HepG2 (cell line): ENCODE measurements at regions not wholly inside any gene's neighbourhood (a gene's known extent, or its start where the extent isn't known, plus 50 kb on each side); places are given as distances from the start of the nearest gene placed in this dataset.

Source experiments
- ATAC-seq: fragments of 200-7000 bp; cut with Tn5 transposase; 3 replicates; pipeline ENCODE4 v1.9.1; 2020; ENCODE audit warnings: mild to moderate bottlenecking, moderate library complexity
- BruUV-seq: library from RNA; stranded (reverse); fragments of 400-500 nt; replicated peaks from 2 replicates; lab custom pipeline; 2021; lab: Mats Ljungman, UMichigan
- CTCF ChIA-PET: fragments of 300-600 bp; formaldehyde crosslinking; extraction: SDS; loops from one replicate; lab custom pipeline; 2021; ENCODE audit warnings: low total read pairs, inconsistent platforms, low intra/inter-chr PET ratio; lab: Yijun Ruan, JAX
- POLR2A ChIA-PET: fragments of 350-600 bp; sonication (Branson Sonifier 250); formaldehyde crosslinking; loops from one replicate; lab custom pipeline; 2020; ENCODE audit warnings: antibody characterized with exemption, inconsistent platforms; lab: Yijun Ruan, JAX
- DNase-seq: peaks from one replicate; pipeline ENCODE4 v3.0.0-alpha.2; 2015; ENCODE audit warnings: low spot score
- FAIRE-seq: peaks from 3 replicates; lab custom pipeline; 2011; peaks lifted over from hg19 to GRCh38; lab: Jason Lieb, UNC
- H2AFZ ChIP-seq: one replicate; pipeline ENCODE4 v1.6.1; 2011; ENCODE audit warnings: low read length, inconsistent platforms
- H3K27ac ChIP-seq: fragments of 300-600 bp; 3 replicates; pipeline ENCODE4 v1.8.0; 2011; ENCODE audit warnings: mixed run types, mild to moderate bottlenecking, mixed read lengths, low read length, inconsistent platforms; ENCODE audit not compliant: insufficient read depth; ENCODE audit errors: extremely low read length
- H3K27me3 ChIP-seq, 2 experiments: fragments of 200-600 bp in 1 of 2; 2 replicates in 1 of 2; 3 replicates in 1 of 2; pipeline versions ENCODE4 v1.6.0 to v1.8.0; 2011; ENCODE audit warnings: low read length in 2 of 2, mild to moderate bottlenecking in 2 of 2, moderate library complexity in 2 of 2, inconsistent platforms in 1 of 2; ENCODE audit not compliant: insufficient read depth in 2 of 2, control insufficient read depth in 1 of 2
- H3K36me3 ChIP-seq, 2 experiments: fragments of 200-600 bp in 1 of 2; replicated peaks in 1 of 2; 2 replicates in 1 of 2; 3 replicates in 1 of 2; pipeline versions ENCODE4 v1.5.1 to v1.8.0; 2011; ENCODE audit warnings: low read length in 2 of 2, inconsistent platforms in 1 of 2; ENCODE audit not compliant: insufficient read depth in 2 of 2, control insufficient read depth in 1 of 2
- H3K4me1 ChIP-seq: 2 replicates; pipeline ENCODE4 v1.5.1; 2012; ENCODE audit warnings: low read length, inconsistent platforms; ENCODE audit not compliant: insufficient read depth
- H3K4me2 ChIP-seq: 2 replicates; pipeline ENCODE4 v1.6.0; 2011; ENCODE audit warnings: low read depth, low read length, inconsistent platforms
- H3K4me3 ChIP-seq, 3 experiments: fragments of 200-600 bp in 1 of 3; sonication (generic), shearing (Covaris generic) in 1 of 3; replicated peaks in 1 of 3; 2 replicates each; pipeline ENCODE4 v1.5.1; 2011 to 2016; ENCODE audit warnings: low read length in 3 of 3, inconsistent platforms in 2 of 3, low read depth in 2 of 3, mild to moderate bottlenecking in 2 of 3, control low read depth in 1 of 3, mixed read lengths in 1 of 3; ENCODE audit not compliant: insufficient read depth in 1 of 3
- H3K79me2 ChIP-seq: one replicate; pipeline ENCODE4 v1.6.1; 2011; ENCODE audit warnings: low read length, inconsistent platforms; ENCODE audit not compliant: insufficient read depth
- H3K9ac ChIP-seq: 2 replicates; pipeline ENCODE4 v1.6.0; 2011; ENCODE audit warnings: mild to moderate bottlenecking, low read depth, low read length, inconsistent platforms; ENCODE audit not compliant: insufficient read depth
- H3K9me3 ChIP-seq: 2 replicates; pipeline ENCODE4 v1.5.1; 2012; ENCODE audit warnings: mild to moderate bottlenecking, low read length
- H4K20me1 ChIP-seq: 2 replicates; pipeline ENCODE4 v1.6.0; 2011; ENCODE audit warnings: inconsistent platforms, mild to moderate bottlenecking, low read length, moderate library complexity; ENCODE audit not compliant: insufficient read depth
- ATF4 ChIP-seq, 2 experiments: fragments of 450-650 bp in 1 of 2; sonication (generic) in 1 of 2; formaldehyde crosslinking; IDR thresholded peaks; 2 replicates each; pipeline versions ENCODE4 v1.5.0 to v1.8.0; 2020 to 2022; ENCODE audit warnings: mild to moderate bottlenecking in 1 of 2, missing genetic modification reagents in 1 of 2
- EHMT2 ChIP-seq: fragments of 200-600 bp; sonication (generic); IDR thresholded peaks from 2 replicates; pipeline ENCODE4 v1.7.0; 2017; ENCODE audit warnings: antibody characterized with exemption, low read depth, low read length, borderline replicate concordance
- FOSL2 ChIP-seq: sonication (generic); formaldehyde crosslinking; IDR thresholded peaks from 2 replicates; pipeline ENCODE4 v1.4.0; 2020; ENCODE audit warnings: missing genetic modification reagents
- HNRNPUL1 ChIP-seq: fragments of 200-400 bp; formaldehyde crosslinking; IDR thresholded peaks from 2 replicates; pipeline ENCODE4 v1.6.1; 2017; ENCODE audit warnings: low read depth, mild to moderate bottlenecking, low read length, moderate library complexity
- IRF1 ChIP-seq: sonication (generic); formaldehyde crosslinking; IDR thresholded peaks from 2 replicates; pipeline ENCODE4 v1.4.0; 2020; ENCODE audit warnings: low read depth, mild to moderate bottlenecking, missing genetic modification reagents
- KAT7 ChIP-seq: IDR thresholded peaks from 2 replicates; pipeline ENCODE4 v1.6.1; 2018; ENCODE audit warnings: borderline replicate concordance, missing compliant biosample characterization
- MAX ChIP-seq: IDR thresholded peaks from 2 replicates; pipeline ENCODE4 v1.6.1; 2012; ENCODE audit warnings: inconsistent platforms
- MTA3 ChIP-seq: sonication (generic); formaldehyde crosslinking; IDR thresholded peaks from 2 replicates; pipeline ENCODE4 v1.4.0; 2020; ENCODE audit warnings: missing genetic modification reagents
- RARA ChIP-seq: IDR thresholded peaks from 2 replicates; pipeline ENCODE4 v1.6.1; 2016; ENCODE audit warnings: missing genetic modification reagents, missing compliant biosample characterization
- RCOR2 ChIP-seq: IDR thresholded peaks from 2 replicates; pipeline ENCODE4 v1.6.1; 2016; ENCODE audit warnings: missing biosample characterization, missing genetic modification reagents
- SMC3 ChIP-seq: IDR thresholded peaks from 2 replicates; pipeline ENCODE4 v1.6.1; 2011; ENCODE audit warnings: low read length, improper control_type of control experiment
- WIZ ChIP-seq: sonication (generic); formaldehyde crosslinking; IDR thresholded peaks from 2 replicates; pipeline ENCODE4 v1.5.1; 2020; ENCODE audit warnings: mild to moderate bottlenecking, missing genetic modification reagents
- ZBTB38 ChIP-seq: sonication (generic); formaldehyde crosslinking; IDR thresholded peaks from 2 replicates; pipeline ENCODE4 v1.5.1; 2020; ENCODE audit warnings: mild to moderate bottlenecking, missing genetic modification reagents
- ZBTB7A ChIP-seq: sonication (generic); formaldehyde crosslinking; IDR thresholded peaks from 2 replicates; pipeline ENCODE4 v1.8.0; 2022; ENCODE audit warnings: mild to moderate bottlenecking, missing genetic modification reagents
- ZMAT5 ChIP-seq: sonication (generic); formaldehyde crosslinking; IDR thresholded peaks from 2 replicates; pipeline ENCODE4 v1.5.0; 2020; ENCODE audit warnings: mild to moderate bottlenecking, low read depth, missing genetic modification reagents, borderline replicate concordance
- ZNF616 ChIP-seq: sonication (generic); formaldehyde crosslinking; IDR thresholded peaks from 2 replicates; pipeline ENCODE4 v1.5.0; 2020; ENCODE audit warnings: low read depth, mild to moderate bottlenecking, missing genetic modification reagents
- ZNF790 ChIP-seq: sonication (generic); formaldehyde crosslinking; IDR thresholded peaks from 2 replicates; pipeline ENCODE4 v1.8.0; 2022; ENCODE audit warnings: missing genetic modification reagents, mild to moderate bottlenecking, borderline replicate concordance
- WGBS: methylation state at CpG from one replicate; pipeline ENCODE4 v1.1.6; 2017; ENCODE audit warnings: low lambda C conversion rate; 5-methylcytosine and 5-hydroxymethylcytosine counted together
- in situ Hi-C: cut with HindIII; loops from 2 replicates; pipeline ENCODE4 v1.10.0; 2017; ENCODE audit warnings: low pct_unique_long_range_greater_than_20kb; ENCODE audit not compliant: extremely low pct_ligation_motif_present
- intact Hi-C: fragments of 100-400 bp; cut with micrococcal nuclease; formaldehyde crosslinking; loops from one replicate; pipeline ENCODE4 v1.10.0; 2022; ENCODE audit not compliant: unreplicated experiment

GRCh38 chr3:66885326-66886000 is 112.6 kb upstream of the KBTBD8 start:
- ChIA-PET CTCF (no interaction called here), POLR2A (no interaction called here)
- ATAC-seq (peak; percentile 39; the same call in 1 of the 3 replicates), FAIRE-seq (no peak), DNase-seq (no peak)
- Histone ChIP-seq H3K79me2 (no peaks in the 10 kb centered on the region), H4K20me1 (no peaks in the 10 kb centered on the region), H3K27me3 (0 out of 5 replicates have a peak, but pooled peaks cover 0 to 4% of the 10 kb centered on the region in 2 experiments), H3K9ac (no peak overlapping the region), H3K27ac (no peak overlapping the region), H3K4me1 (no peaks in the 10 kb centered on the region), H3K4me3 (no peak overlapping the region), H3K36me3 (no peaks in the 10 kb centered on the region), H3K4me2 (no peak overlapping the region), H2AFZ (no peak overlapping the region), H3K9me3 (no peaks in the 10 kb centered on the region)
- intact Hi-C loops (no loop called here), in situ Hi-C loops (no loop called here)
- 7% methylated on average over 6 of the region's 6 CpGs for WGBS
- TF ChIP-seq ZNF790: no peak
- TF ChIP-seq FOSL2 (CRISPR knock-in tag): peak; percentile 88
- peak in 1 of 2 experiments; percentile 92; a peak in 2 of 4 replicates for TF ChIP-seq ATF4 (CRISPR knock-in tag; IDR thresholded peaks at IDR 0.05)
- TF ChIP-seq SMC3: no peak
- BruUV-seq: no TSS peak

- DNase-seq: no peak
- in situ Hi-C loops: no loop called here
- H3K4me3 ChIP-seq: no peak overlapping the region
- FAIRE-seq: no peak
- CTCF ChIA-PET: no interaction called here
- H3K36me3 ChIP-seq: no peaks in the 10 kb centered on the region
- H3K4me2 ChIP-seq: no peak overlapping the region; the same call in 1 of the 2 replicates
- BruUV-seq: no TSS peak
- no peak for ATAC-seq
- no peaks in the 10 kb centered on the region for H3K9me3 ChIP-seq
- no peaks in the 10 kb centered on the region for H3K27me3 ChIP-seq
- no peak overlapping the region for H3K27ac ChIP-seq
- H3K79me2 ChIP-seq: no peaks in the 10 kb centered on the region
- 49% methylated on average over 11 of the region's 11 CpGs for WGBS
- POLR2A ChIA-PET: no interaction called here
- no peak overlapping the region for H2AFZ ChIP-seq
- intact Hi-C loops: no loop called here
- no peaks in the 10 kb centered on the region for H3K4me1 ChIP-seq
- H3K9ac ChIP-seq: no peak overlapping the region
- H4K20me1 ChIP-seq: no peaks in the 10 kb centered on the region
- no peak for TF ChIP-seq MAX
- TF ChIP-seq ZBTB38: no peak
- TF ChIP-seq MTA3: no peak
- TF ChIP-seq ZNF616 (CRISPR knock-in tag): no peak
- TF ChIP-seq ZMAT5 (CRISPR knock-in tag): no peak
- no peak for TF ChIP-seq ZBTB7A (CRISPR knock-in tag)
- no peak for TF ChIP-seq RARA
- no peak for TF ChIP-seq KAT7 (CRISPR knock-in tag)
- no peak for TF ChIP-seq RCOR2
- no peak for TF ChIP-seq IRF1 (CRISPR knock-in tag)
- no peak for TF ChIP-seq EHMT2
- no peak for TF ChIP-seq WIZ
- TF ChIP-seq HNRNPUL1: no peak
Measured at GRCh38 chr3:66889750-66890494, 108.2 kb upstream of the KBTBD8 start.
